OCI-LY7 (cell line): ENCODE measurements at regions not wholly inside any gene's neighbourhood (a gene's known extent, or its start where the extent isn't known, plus 50 kb on each side); places are given as distances from the start of the nearest gene placed in this dataset.

ENCODE experiments used
- BruUV-seq: library from RNA; stranded (reverse); fragments of 400-500 nt; replicated peaks from 2 replicates; lab custom pipeline; 2021; lab: Mats Ljungman, UMichigan
- CTCF ChIA-PET: fragments of 300-600 bp; sonication (Branson Sonifier 250); formaldehyde crosslinking; loops from one replicate; lab custom pipeline; 2022; ENCODE audit warnings: antibody characterized with exemption; ENCODE audit not compliant: unreplicated experiment; lab: Charles Lee
- POLR2A ChIA-PET: fragments of 300-600 bp; sonication (Branson Sonifier 250); formaldehyde crosslinking; loops from one replicate; lab custom pipeline; 2022; ENCODE audit warnings: antibody characterized with exemption; lab: Charles Lee
- DNase-seq: peaks from one replicate; pipeline ENCODE4 v3.0.0-alpha.2; 2015; ENCODE audit warnings: low spot score
- H2AFZ ChIP-seq: fragments of 200-600 bp; sonication (generic), shearing (Covaris generic); 2 replicates; pipeline ENCODE4 v1.6.1; 2014; ENCODE audit warnings: mild to moderate bottlenecking, antibody characterized with exemption, low read length, moderate library complexity
- H3K27ac ChIP-seq: fragments of 200-600 bp; sonication (generic); 2 replicates; pipeline ENCODE4 v1.5.1; 2014; ENCODE audit warnings: mixed run types, low read depth, mild to moderate bottlenecking, moderate library complexity, low read length, inconsistent platforms; ENCODE audit not compliant: poor library complexity, severe bottlenecking
- H3K36me3 ChIP-seq: fragments of 200-600 bp; sonication (generic); 2 replicates; pipeline ENCODE4 v1.6.1; 2014; ENCODE audit warnings: mild to moderate bottlenecking, antibody characterized with exemption, low read length, moderate library complexity, mixed read lengths; ENCODE audit not compliant: insufficient read depth
- H3K4me1 ChIP-seq: fragments of 200-600 bp; sonication (generic); 2 replicates; pipeline ENCODE4 v1.5.1; 2014; ENCODE audit warnings: mild to moderate bottlenecking, low read length; ENCODE audit not compliant: insufficient read depth, poor library complexity, severe bottlenecking
- H3K4me2 ChIP-seq: fragments of 200-600 bp; sonication (generic); 2 replicates; pipeline ENCODE4 v1.6.1; 2014; ENCODE audit warnings: mild to moderate bottlenecking, low read length
- H3K4me3 ChIP-seq: fragments of 200-600 bp; sonication (generic); 2 replicates; pipeline ENCODE4 v1.5.1; 2014; ENCODE audit warnings: mild to moderate bottlenecking, low read depth, low read length; ENCODE audit not compliant: poor library complexity, severe bottlenecking
- H3K79me2 ChIP-seq: fragments of 200-600 bp; sonication (generic); 2 replicates; pipeline ENCODE4 v1.6.1; 2016; ENCODE audit warnings: low read depth, mild to moderate bottlenecking, low read length, moderate library complexity, mixed read lengths; ENCODE audit not compliant: insufficient read depth
- H3K9me2 ChIP-seq: fragments of 200-600 bp; sonication (generic); 2 replicates; pipeline ENCODE4 v1.6.1; 2016; ENCODE audit warnings: mild to moderate bottlenecking, low read length, mixed read lengths; ENCODE audit not compliant: insufficient read depth
- H3K9me3 ChIP-seq: fragments of 200-600 bp; sonication (generic); 2 replicates; pipeline ENCODE4 v1.6.1; 2014; ENCODE audit warnings: mild to moderate bottlenecking, mixed run types, low read length, mixed read lengths
- H4K20me1 ChIP-seq: fragments of 200-600 bp; sonication (generic); 2 replicates; pipeline ENCODE4 v1.6.1; 2014; ENCODE audit warnings: mild to moderate bottlenecking, antibody characterized with exemption, low read length, moderate library complexity, mixed read lengths; ENCODE audit not compliant: insufficient read depth
- CTCF ChIP-seq: fragments of 200-600 bp; sonication (generic); conservative IDR thresholded peaks from 2 replicates; pipeline ENCODE4 v1.5.1; 2014; ENCODE audit warnings: mild to moderate bottlenecking, antibody characterized with exemption, low read length, moderate library complexity, mixed read lengths
- EZH2phosphoT487 ChIP-seq: fragments of 200-600 bp; sonication (generic); IDR thresholded peaks from 2 replicates; pipeline ENCODE4 v1.6.1; 2018; ENCODE audit warnings: low read depth, borderline replicate concordance, mild to moderate bottlenecking, mixed run types, antibody characterized with exemption, low read length, moderate library complexity, mixed read lengths
- intact Hi-C: fragments of 100-400 bp; cut with micrococcal nuclease; formaldehyde crosslinking; loops from one replicate; pipeline ENCODE4 v1.10.0; 2022; ENCODE audit not compliant: unreplicated experiment

GRCh38 chr13:37316935-37317334 lies 211.5 kb upstream of the CSNK1A1L start:
- Histone ChIP-seq H4K20me1 (no peaks in the 10 kb centered on the region), H3K4me2 (no peak overlapping the region), H3K4me1 (no peaks in the 10 kb centered on the region), H2AFZ (no peak overlapping the region), H3K9me3 (no peaks in the 10 kb centered on the region), H3K9me2 (no peaks in the 10 kb centered on the region), H3K79me2 (no peaks in the 10 kb centered on the region), H3K27ac (no peak overlapping the region), H3K36me3 (no peaks in the 10 kb centered on the region), H3K4me3 (no peak overlapping the region)
- TF ChIP-seq EZH2phosphoT487 = no peak
- ChIA-PET POLR2A (no interaction called here), CTCF (no interaction called here)
- intact Hi-C loops = no loop called here
- no TSS peak for BruUV-seq
- DNase-seq = no peak

GRCh38 chr13:37313372-37313771 lies 207.9 kb upstream of the CSNK1A1L start:
- H3K27ac ChIP-seq = no peak overlapping the region
- no peaks in the 10 kb centered on the region for H3K9me2 ChIP-seq
- H3K36me3 ChIP-seq = no peaks in the 10 kb centered on the region
- H3K4me3 ChIP-seq = no peak overlapping the region
- no peaks in the 10 kb centered on the region for H3K9me3 ChIP-seq
- H2AFZ ChIP-seq = no peak overlapping the region
- H3K79me2 ChIP-seq = no peaks in the 10 kb centered on the region
- ChIA-PET POLR2A (no interaction called here), CTCF (no interaction called here)
- TF ChIP-seq CTCF = no peak
- no peak for TF ChIP-seq EZH2phosphoT487
- no TSS peak for BruUV-seq
- H3K4me1 ChIP-seq = no peaks in the 10 kb centered on the region
- H4K20me1 ChIP-seq = no peaks in the 10 kb centered on the region
- intact Hi-C loops = no loop called here
- H3K4me2 ChIP-seq = no peak overlapping the region
- no peak for DNase-seq

- H3K9me3 ChIP-seq = no peaks in the 10 kb centered on the region
- no peak for DNase-seq
- no peaks in the 10 kb centered on the region for H3K4me1 ChIP-seq
- no peaks in the 10 kb centered on the region for H3K79me2 ChIP-seq
- H3K4me3 ChIP-seq = no peak overlapping the region
- intact Hi-C loops = loop anchor here (10.0 kb wide), 1 partner anchor 298 kb away; no protein-coding TSS in a partner anchor
- no peaks in the 10 kb centered on the region for H4K20me1 ChIP-seq
- POLR2A ChIA-PET = no interaction called here
- H2AFZ ChIP-seq = no peak overlapping the region
- TF ChIP-seq EZH2phosphoT487 = no peak
- TF ChIP-seq CTCF = no peak
- no peaks in the 10 kb centered on the region for H3K9me2 ChIP-seq
- H3K36me3 ChIP-seq = no peaks in the 10 kb centered on the region
- no TSS peak for BruUV-seq
- H3K27ac ChIP-seq = no peak overlapping the region
- H3K4me2 ChIP-seq = no peak overlapping the region
- CTCF ChIA-PET = no interaction called here
These were observed 201.5 kb upstream of the CSNK1A1L start for GRCh38 chr13:37306778-37307544.
